SKM-1 treated with dmso at 0.1 percent for 144 hours (cell line): ENCODE measurements at regions not wholly inside any gene's neighbourhood (a gene's known extent, or its start where the extent isn't known, plus 50 kb on each side); places are given as distances from the start of the nearest gene placed in this dataset.

Experiments
- DNase-seq: peaks from one replicate; lab custom pipeline; 2025; ENCODE audit not compliant: unreplicated experiment; lab: John Stamatoyannopoulos, UW

GRCh38 chr6:155709262-155709661, 253.6 kb upstream of the NOX3 start:
- DNase-seq: no peak

- no peak for DNase-seq
Measured at GRCh38 chr6:155708100-155708499, 252.5 kb upstream of the NOX3 start.

DNA sequence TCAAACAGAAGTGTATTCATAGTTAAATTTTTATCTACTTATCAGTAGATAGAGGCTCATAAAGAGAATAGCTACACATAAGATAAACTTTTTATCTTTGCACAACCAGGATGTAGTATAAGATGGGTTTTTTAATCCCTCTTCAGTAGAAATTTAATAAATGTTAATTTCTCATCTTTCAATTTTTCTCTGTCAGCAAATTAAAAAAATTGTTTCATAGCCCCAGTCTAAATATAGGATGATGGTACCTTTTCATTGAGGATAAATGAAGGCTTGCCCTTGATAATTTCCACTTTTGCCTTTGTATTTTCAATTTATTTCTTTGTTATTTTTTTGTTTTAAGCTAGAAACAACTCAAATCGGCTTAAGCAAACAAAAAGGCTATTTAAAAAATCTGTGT, 251.2 kb upstream of the NOX3 start:
- no peak for DNase-seq

DNA sequence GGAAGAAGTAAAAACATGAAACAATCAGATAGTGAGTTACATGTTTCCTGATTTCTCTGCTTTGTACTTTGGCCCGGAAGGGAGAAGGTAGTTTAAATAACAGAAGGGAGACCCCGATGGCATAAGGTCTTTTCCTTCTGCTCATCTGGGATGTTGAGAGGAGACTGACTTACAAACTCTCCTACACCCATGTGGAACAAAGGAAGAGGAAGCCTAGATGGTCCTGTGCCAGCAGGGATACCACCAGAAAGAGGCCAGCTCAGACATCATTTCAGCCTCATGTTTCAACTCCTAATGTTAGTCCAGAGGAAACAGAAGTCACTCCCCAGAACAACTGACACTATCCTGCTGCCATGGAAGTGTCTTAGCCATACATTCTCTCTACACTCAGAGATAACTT, 250.7 kb upstream of the NOX3 start:
- no peak for DNase-seq

DNA sequence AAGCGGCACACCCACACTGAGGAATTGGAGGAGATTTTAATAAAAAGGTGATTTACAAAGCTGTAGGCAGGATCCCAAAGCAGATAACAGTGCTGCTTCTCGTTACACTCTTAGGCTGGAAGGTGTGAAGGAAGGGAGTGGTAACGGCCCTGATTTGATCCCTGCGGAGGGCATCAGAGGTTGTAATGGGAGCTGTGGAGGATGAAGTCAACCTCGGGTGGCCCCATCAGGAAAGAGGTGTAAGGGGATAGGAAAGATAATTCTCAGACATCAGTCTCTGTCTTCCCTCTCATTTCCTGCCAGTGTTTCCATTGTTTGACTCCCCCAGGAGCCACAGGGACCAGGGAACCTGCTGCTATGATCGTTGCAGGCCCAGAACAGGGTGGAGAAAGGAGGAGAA, 245.7 kb upstream of the NOX3 start:
- no peak for DNase-seq

- DNase-seq: no peak
Measured at GRCh38 chr6:155695495-155695894, 239.9 kb upstream of the NOX3 start.

GRCh38 chr6:155694419-155694790, 238.8 kb upstream of the NOX3 start:
- DNase-seq: no peak

GRCh38 chr6:155693573-155694418, 238.2 kb upstream of the NOX3 start:
- DNase-seq: no peak

- no peak for DNase-seq
Measured at GRCh38 chr6:155690820-155691219, 235.2 kb upstream of the NOX3 start.

DNA sequence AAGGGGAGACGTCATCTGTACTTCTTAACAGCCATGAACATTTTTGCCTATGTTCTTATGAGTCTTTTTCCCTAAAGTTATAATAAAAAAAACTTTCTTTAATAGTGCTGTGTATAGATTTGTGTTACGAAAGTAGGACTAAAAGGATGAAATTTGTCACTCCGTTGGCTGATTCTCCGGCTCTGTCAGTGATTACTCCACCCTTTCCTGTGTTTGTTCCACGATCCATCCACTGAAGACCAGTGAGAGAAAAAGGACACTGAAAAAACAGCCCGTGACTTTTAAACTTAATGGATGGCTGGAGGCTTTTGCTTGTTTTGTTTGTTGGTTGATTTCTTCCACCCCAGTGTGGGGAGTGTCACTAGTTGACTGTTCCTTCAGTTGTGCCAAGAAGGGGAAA, 232.0 kb upstream of the NOX3 start:
- DNase-seq: no peak

DNA sequence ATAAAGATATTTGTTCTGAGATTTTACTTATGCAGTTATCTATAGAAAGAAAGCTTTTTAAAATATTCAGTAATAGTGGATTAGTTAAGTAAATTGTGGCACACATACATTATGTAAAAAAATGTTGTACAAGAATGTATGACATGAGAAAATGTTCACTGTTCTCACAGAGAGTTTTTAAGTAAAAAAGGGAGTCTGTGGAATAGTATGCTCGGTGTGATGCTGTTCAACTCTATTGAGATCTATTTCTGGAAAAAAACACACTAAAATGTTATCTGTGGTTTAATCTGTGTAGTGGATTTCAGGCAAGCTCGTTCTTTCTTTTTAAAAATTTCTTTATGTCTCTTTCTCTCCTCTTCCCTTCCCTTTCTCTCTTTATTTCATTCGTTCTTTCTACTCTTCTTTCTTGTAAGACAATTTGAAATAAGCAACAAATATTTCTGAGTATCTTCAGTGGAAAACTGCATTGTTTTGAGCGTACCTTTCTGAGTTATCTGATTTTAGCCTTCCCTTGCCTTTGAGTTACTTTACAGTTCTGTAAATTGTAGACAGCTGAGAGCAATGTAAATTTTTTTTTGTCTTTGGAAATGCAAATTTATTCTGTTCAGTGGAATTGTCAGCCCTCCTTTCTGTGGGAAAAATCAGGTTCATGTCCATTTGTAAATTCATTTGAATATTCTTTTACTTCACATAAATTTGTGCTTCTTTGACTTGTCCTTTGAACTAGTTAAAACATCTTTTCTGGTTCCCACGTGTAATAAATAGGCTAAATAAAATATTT, 229.0 kb upstream of the NOX3 start:
- DNase-seq: no peak

GRCh38 chr6:155678361-155678760, 222.7 kb upstream of the NOX3 start:
- DNase-seq: no peak

DNA sequence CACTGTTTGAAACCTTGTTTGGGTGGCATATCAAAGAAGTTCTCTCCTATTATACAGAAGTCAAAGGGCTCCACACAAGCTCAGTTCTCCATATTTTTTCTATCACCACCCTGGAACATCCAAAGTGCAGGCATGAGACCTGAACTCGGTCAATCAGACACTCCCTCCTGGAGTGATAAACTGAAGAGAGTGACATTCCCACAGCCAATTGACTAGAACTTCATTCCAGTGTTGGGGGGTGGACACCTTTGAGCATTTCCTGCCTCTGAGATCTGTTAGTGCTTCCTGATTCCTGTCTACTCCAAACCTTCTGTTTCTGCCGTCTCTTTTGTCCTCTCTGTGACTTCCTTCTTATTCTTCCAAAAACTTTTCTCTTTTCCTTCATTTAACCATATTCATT, 220.7 kb upstream of the NOX3 start:
- DNase-seq: no peak

DNA sequence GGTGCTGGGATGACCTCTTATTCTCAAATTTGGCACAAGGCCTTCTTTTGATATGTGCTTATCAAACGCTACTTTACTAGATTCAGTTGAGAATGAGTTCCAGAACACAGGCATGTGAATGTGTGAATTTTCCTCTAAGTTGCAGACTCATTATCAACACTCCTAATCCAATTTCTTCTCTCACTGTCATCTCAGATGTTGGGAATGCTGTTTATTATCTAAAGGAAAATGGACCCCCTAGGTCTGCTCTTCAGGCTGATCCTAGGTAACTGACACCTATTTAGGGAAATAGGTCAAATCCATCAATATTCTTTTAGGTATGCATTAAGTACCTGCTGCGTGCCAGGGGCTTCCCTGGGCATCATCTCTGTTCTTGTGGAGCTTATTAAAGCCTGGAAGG, 215.0 kb upstream of the NOX3 start:
- no peak for DNase-seq

GRCh38 chr6:155660251-155660977, 204.8 kb upstream of the NOX3 start:
- no peak for DNase-seq

DNA sequence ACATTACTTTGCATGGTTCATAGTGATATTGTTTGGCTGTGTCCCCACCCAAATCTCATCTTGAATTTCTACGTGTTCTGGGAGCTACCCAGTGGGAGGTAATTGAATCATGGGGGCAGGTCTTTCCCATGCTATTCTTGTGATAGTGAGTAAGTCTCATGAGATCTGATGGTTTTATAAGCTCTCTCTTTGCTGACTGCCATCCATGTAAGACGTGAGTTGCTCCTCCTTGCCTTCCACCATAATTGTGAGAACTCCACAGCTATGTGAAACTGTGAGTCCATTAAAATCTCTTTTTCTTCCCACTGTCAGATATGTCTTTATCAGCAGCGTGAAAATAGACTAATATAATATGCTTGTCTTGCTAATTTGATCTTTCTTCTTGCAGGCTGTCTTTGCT, 200.4 kb upstream of the NOX3 start:
- no peak for DNase-seq

DNA sequence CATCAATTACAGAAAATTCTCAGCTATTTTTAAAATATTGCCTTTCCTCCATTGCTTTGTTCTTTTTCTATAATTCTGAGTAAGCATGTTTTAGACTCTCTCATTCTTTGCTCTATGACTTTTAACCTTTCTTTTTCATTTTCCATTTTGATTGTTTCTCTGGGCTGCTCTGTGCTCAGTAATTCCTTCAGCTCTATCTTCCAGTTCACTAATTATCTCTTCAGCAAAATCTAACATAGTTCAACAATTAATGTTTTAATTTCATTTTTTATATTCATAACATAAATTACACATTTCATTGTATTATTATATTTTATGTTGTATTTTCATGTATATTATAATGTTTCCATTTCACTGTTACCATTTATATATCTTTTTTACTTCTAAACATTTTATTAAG, 198.8 kb upstream of the NOX3 start:
- no peak for DNase-seq

DNA sequence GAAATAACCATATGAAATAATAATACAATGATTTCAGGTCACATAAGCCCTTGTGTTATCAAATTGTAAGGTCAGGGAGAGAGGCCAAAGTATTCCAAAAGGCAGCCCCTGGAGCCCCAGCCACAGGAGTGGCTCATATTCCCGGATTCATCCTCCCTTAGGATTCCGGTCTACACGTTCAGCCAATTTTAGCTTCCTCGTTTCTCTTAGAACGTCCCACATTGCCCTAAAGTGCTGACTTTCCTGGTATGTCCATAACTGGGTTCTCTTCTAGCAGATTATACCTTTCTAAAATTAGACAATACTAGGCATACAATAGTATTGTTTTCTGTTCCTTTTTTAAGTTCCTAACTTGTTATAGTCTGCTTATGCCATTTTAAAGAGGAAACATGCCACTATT, 192.7 kb upstream of the NOX3 start:
- no peak for DNase-seq

DNA sequence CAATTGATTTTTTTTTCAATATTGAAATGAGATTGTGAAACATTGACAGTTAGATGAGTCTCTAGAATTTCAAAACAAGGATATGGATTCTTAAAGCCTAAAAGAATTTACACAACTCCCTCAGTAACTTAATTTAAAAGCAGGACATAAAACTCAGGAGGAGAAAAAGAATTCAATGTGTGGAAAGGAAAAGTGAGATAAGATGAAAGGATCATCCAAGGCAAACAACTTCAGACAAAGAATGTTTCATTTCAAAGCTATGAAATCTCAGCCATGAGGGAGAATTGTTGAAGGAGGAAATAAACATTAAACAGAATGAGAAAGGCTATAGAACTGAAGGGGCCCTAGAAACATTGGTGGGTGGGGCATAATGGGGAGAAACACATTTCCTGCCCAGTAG, 191.7 kb upstream of the NOX3 start:
- DNase-seq: no peak

- no peak for DNase-seq
Measured at GRCh38 chr6:155646443-155646842, 190.8 kb upstream of the NOX3 start.

GRCh38 chr6:155645325-155645724, 189.7 kb upstream of the NOX3 start:
- no peak for DNase-seq

GRCh38 chr6:155641603-155642002, 186.0 kb upstream of the NOX3 start:
- no peak for DNase-seq
